SK-N-SH (cell line): ENCODE measurements at regions not wholly inside any gene's neighbourhood (a gene's known extent, or its start where the extent isn't known, plus 50 kb on each side); places are given as distances from the start of the nearest gene placed in this dataset.

Experiments
- CTCF ChIA-PET: fragments of 300-600, 350-600 bp; formaldehyde crosslinking; extraction: SDS; loops from one replicate; lab custom pipeline; 2021; lab: Yijun Ruan, JAX
- POLR2A ChIA-PET: fragments of 350-600 bp; sonication (Branson Sonifier 250); formaldehyde crosslinking; extraction: SDS; loops from one replicate; lab custom pipeline; 2020; ENCODE audit warnings: antibody characterized with exemption, inconsistent platforms; lab: Yijun Ruan, JAX
- DNase-seq: peaks from one replicate; pipeline ENCODE4 v3.0.0; 2012
- H2AFZ ChIP-seq: fragments of 200-600 bp; sonication (generic); 2 replicates; pipeline ENCODE4 v1.8.1; 2016; ENCODE audit warnings: antibody characterized with exemption, mild to moderate bottlenecking, low read depth
- H3F3A ChIP-seq: fragments of 200-600 bp; sonication (generic); replicated peaks from 2 replicates; pipeline ENCODE3; 2016; ENCODE audit warnings: antibody characterized with exemption, mild to moderate bottlenecking; ENCODE audit not compliant: insufficient read depth
- H3K27ac ChIP-seq, 2 experiments: fragments of 200-500 bp in 1 of 2; fragments of 200-600 bp in 1 of 2; sonication (Bioruptor generic) in 1 of 2; sonication (generic), shearing (Covaris generic) in 1 of 2; 2 replicates each; pipeline versions ENCODE4 v1.5.1 to v1.6.1; 2014 to 2016; ENCODE audit warnings: low read depth in 2 of 2, inconsistent platforms in 1 of 2, low read length in 1 of 2, mild to moderate bottlenecking in 1 of 2, mixed read lengths in 1 of 2
- H3K27me3 ChIP-seq: fragments of 200-600 bp; sonication (generic), shearing (Covaris generic); 2 replicates; pipeline ENCODE4 v1.6.1; 2016; ENCODE audit warnings: mixed run types; ENCODE audit not compliant: insufficient read depth
- H3K36me3 ChIP-seq, 2 experiments: fragments of 200-500 bp in 1 of 2; fragments of 200-600 bp in 1 of 2; sonication (Bioruptor generic) in 1 of 2; sonication (generic) in 1 of 2; replicated peaks in 1 of 2; 2 replicates each; pipeline versions ENCODE3 to v1.5.1; 2014 to 2016; ENCODE audit warnings: low read length in 1 of 2, mild to moderate bottlenecking in 1 of 2; ENCODE audit not compliant: insufficient read depth in 2 of 2, control insufficient read depth in 1 of 2
- H3K4me1 ChIP-seq, 2 experiments: fragments of 200-500 bp in 1 of 2; fragments of 200-600 bp in 1 of 2; sonication (Bioruptor generic) in 1 of 2; sonication (generic), shearing (Covaris generic) in 1 of 2; 2 replicates each; pipeline versions ENCODE4 v1.5.1 to v1.6.1; 2014 to 2016; ENCODE audit warnings: low read depth in 1 of 2, low read length in 1 of 2, mixed run types in 1 of 2; ENCODE audit not compliant: insufficient read depth in 2 of 2, control insufficient read depth in 1 of 2
- H3K4me2 ChIP-seq: fragments of 200-600 bp; sonication (generic), shearing (Covaris generic); 2 replicates; pipeline ENCODE4 v1.6.1; 2017; ENCODE audit warnings: mixed run types
- H3K4me3 ChIP-seq, 2 experiments: fragments of 200-500 bp in 1 of 2; fragments of 200-600 bp in 1 of 2; sonication (Bioruptor generic) in 1 of 2; sonication (generic), shearing (Covaris generic) in 1 of 2; 2 replicates each; pipeline versions ENCODE4 v1.5.1 to v1.8.1; 2014 to 2016; ENCODE audit warnings: low read depth in 2 of 2, inconsistent platforms in 1 of 2, low read length in 1 of 2, mild to moderate bottlenecking in 1 of 2, mixed read lengths in 1 of 2, moderate library complexity in 1 of 2
- H3K79me2 ChIP-seq: fragments of 200-600 bp; sonication (generic); 2 replicates; pipeline ENCODE4 v1.8.1; 2017; ENCODE audit warnings: mild to moderate bottlenecking; ENCODE audit not compliant: insufficient read depth
- H3K9ac ChIP-seq: fragments of 200-600 bp; sonication (generic); 2 replicates; pipeline ENCODE4 v1.6.1; 2017; ENCODE audit warnings: mixed run types
- H3K9me2 ChIP-seq: fragments of 200-600 bp; sonication (generic); 2 replicates; pipeline ENCODE4 v1.6.1; 2017; ENCODE audit warnings: mixed run types
- H3K9me3 ChIP-seq: fragments of 200-600 bp; sonication (generic); 2 replicates; pipeline ENCODE4 v1.6.1; 2017; ENCODE audit warnings: mixed run types, mild to moderate bottlenecking, moderate library complexity
- H4K20me1 ChIP-seq: fragments of 200-600 bp; sonication (generic); 2 replicates; pipeline ENCODE4 v1.6.1; 2017; ENCODE audit warnings: mild to moderate bottlenecking, mixed run types; ENCODE audit not compliant: insufficient read depth
- CTCF ChIP-seq: fragments of 200-600 bp; sonication (generic); IDR thresholded peaks from 2 replicates; pipeline ENCODE4 v1.6.1; 2017; ENCODE audit warnings: antibody characterized with exemption, mild to moderate bottlenecking, moderate library complexity
- ELF1 ChIP-seq: IDR thresholded peaks from 2 replicates; pipeline ENCODE4 v1.4.0; 2012
- EZH2phosphoT487 ChIP-seq: fragments of 200-600 bp; sonication (generic); IDR thresholded peaks from 2 replicates; pipeline ENCODE4 v1.6.1; 2017; ENCODE audit warnings: low read depth, mixed run types, mild to moderate bottlenecking, antibody characterized with exemption, moderate library complexity, borderline replicate concordance
- FOXJ3 ChIP-seq: sonication (generic); formaldehyde crosslinking; IDR thresholded peaks from 2 replicates; pipeline ENCODE4 v1.5.1; 2020; ENCODE audit warnings: mild to moderate bottlenecking, missing genetic modification reagents
- GABPA ChIP-seq: IDR thresholded peaks from 2 replicates; pipeline ENCODE4 v1.4.0; 2012; ENCODE audit warnings: low read depth, mild to moderate bottlenecking
- GATA2 ChIP-seq: sonication (generic); formaldehyde crosslinking; IDR thresholded peaks from 2 replicates; pipeline ENCODE4 v1.5.0; 2020; ENCODE audit warnings: mild to moderate bottlenecking, missing genetic modification reagents
- NFIC ChIP-seq: IDR thresholded peaks from 2 replicates; pipeline ENCODE4 v1.4.0; 2012; ENCODE audit warnings: borderline replicate concordance
- NRF1 ChIP-seq: IDR thresholded peaks from 2 replicates; pipeline ENCODE4 v1.6.1; 2012; ENCODE audit warnings: low read depth, mild to moderate bottlenecking, low read length
- POLR2AphosphoS5 ChIP-seq: IDR thresholded peaks from 2 replicates; pipeline ENCODE4 v1.6.1; 2012; ENCODE audit warnings: low read depth, low read length
- RAD21 ChIP-seq: IDR thresholded peaks from 2 replicates; pipeline ENCODE4 v1.6.1; 2012; ENCODE audit warnings: mild to moderate bottlenecking, low read length
- TCF12 ChIP-seq: IDR thresholded peaks from 2 replicates; pipeline ENCODE4 v1.4.0; 2012
- WGBS: methylation state at CpG from one replicate; pipeline ENCODE4 v1.1.6; 2017; ENCODE audit warnings: low lambda C conversion rate; 5-methylcytosine and 5-hydroxymethylcytosine counted together
- TF ChIP-seq, protein P1 (sequence below): IDR thresholded peaks from 2 replicates; pipeline ENCODE4 v1.4.0; 2012; ENCODE audit warnings: low read depth, borderline replicate concordance
- TF ChIP-seq, protein P2 (sequence below): IDR thresholded peaks from 2 replicates; pipeline ENCODE4 v1.6.1; 2012; ENCODE audit warnings: mild to moderate bottlenecking, low read depth, low read length, moderate library complexity

- 7% methylated on average over 4 of the region's 4 CpGs for WGBS
- Histone ChIP-seq H3K4me1 (no peaks in the 10 kb centered on the region), H3F3A (no peaks in the 10 kb centered on the region)
- TF ChIP-seq, protein P1, sequence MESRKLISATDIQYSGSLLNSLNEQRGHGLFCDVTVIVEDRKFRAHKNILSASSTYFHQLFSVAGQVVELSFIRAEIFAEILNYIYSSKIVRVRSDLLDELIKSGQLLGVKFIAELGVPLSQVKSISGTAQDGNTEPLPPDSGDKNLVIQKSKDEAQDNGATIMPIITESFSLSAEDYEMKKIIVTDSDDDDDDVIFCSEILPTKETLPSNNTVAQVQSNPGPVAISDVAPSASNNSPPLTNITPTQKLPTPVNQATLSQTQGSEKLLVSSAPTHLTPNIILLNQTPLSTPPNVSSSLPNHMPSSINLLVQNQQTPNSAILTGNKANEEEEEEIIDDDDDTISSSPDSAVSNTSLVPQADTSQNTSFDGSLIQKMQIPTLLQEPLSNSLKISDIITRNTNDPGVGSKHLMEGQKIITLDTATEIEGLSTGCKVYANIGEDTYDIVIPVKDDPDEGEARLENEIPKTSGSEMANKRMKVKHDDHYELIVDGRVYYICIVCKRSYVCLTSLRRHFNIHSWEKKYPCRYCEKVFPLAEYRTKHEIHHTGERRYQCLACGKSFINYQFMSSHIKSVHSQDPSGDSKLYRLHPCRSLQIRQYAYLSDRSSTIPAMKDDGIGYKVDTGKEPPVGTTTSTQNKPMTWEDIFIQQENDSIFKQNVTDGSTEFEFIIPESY: no peak
- TF ChIP-seq FOXJ3 (CRISPR knock-in tag): no peak
- TF ChIP-seq TCF12: no peak
- TF ChIP-seq POLR2AphosphoS5: no peak
- TF ChIP-seq RAD21: no peak
- no peak for TF ChIP-seq EZH2phosphoT487
- TF ChIP-seq NRF1: no peak
- no peak for TF ChIP-seq GABPA
- TF ChIP-seq ELF1: no peak
- no peak for TF ChIP-seq GATA2
- TF ChIP-seq, protein P2, sequence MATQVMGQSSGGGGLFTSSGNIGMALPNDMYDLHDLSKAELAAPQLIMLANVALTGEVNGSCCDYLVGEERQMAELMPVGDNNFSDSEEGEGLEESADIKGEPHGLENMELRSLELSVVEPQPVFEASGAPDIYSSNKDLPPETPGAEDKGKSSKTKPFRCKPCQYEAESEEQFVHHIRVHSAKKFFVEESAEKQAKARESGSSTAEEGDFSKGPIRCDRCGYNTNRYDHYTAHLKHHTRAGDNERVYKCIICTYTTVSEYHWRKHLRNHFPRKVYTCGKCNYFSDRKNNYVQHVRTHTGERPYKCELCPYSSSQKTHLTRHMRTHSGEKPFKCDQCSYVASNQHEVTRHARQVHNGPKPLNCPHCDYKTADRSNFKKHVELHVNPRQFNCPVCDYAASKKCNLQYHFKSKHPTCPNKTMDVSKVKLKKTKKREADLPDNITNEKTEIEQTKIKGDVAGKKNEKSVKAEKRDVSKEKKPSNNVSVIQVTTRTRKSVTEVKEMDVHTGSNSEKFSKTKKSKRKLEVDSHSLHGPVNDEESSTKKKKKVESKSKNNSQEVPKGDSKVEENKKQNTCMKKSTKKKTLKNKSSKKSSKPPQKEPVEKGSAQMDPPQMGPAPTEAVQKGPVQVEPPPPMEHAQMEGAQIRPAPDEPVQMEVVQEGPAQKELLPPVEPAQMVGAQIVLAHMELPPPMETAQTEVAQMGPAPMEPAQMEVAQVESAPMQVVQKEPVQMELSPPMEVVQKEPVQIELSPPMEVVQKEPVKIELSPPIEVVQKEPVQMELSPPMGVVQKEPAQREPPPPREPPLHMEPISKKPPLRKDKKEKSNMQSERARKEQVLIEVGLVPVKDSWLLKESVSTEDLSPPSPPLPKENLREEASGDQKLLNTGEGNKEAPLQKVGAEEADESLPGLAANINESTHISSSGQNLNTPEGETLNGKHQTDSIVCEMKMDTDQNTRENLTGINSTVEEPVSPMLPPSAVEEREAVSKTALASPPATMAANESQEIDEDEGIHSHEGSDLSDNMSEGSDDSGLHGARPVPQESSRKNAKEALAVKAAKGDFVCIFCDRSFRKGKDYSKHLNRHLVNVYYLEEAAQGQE: no peak
- TF ChIP-seq, all 33 proteins: peak for 0
- Histone ChIP-seq H3K9me3 (no peaks in the 10 kb centered on the region), H3K9me2 (no peaks in the 10 kb centered on the region), H3K27me3 (no peaks in the 10 kb centered on the region), H3K4me2 (no peak overlapping the region), H2AFZ (no peak overlapping the region), H4K20me1 (no peaks in the 10 kb centered on the region), H3K27ac (no peak overlapping the region), H3K79me2 (no peaks in the 10 kb centered on the region), H3K9ac (no peak overlapping the region), H3K36me3 (no peaks in the 10 kb centered on the region), H3K4me3 (no peak overlapping the region)
- no peak for DNase-seq
- ChIA-PET POLR2A (no interaction called here), CTCF (no interaction called here)
These were observed 527.6 kb upstream of the CDH18 start for GRCh38 chr5:20515606-20516005.

DNA sequence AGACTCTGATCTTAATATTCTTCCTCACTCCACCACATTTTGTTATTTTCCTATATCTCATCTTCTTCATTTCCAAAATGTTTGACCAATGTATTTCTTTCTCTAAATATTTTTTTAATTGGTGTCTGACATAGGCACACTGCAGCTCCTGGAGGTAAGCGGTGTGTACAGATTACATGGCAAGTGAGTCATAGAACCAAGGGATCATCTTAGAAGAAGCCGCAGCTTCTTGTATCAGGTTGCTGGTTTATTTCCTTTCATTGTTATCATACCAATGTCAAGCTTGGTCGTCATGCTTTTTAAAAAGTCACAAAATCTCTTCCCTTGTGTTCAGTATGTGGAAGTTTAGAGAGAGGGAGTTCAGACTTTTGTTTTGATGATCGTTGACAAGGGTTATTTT lies 526.1 kb upstream of the CDH18 start:
- Histone ChIP-seq H3K4me2 (no peak overlapping the region), H3K9ac (no peak overlapping the region), H3K27ac (no peak overlapping the region), H4K20me1 (no peaks in the 10 kb centered on the region), H3K27me3 (no peaks in the 10 kb centered on the region), H2AFZ (no peak overlapping the region), H3K4me1 (no peaks in the 10 kb centered on the region), H3K4me3 (no peak overlapping the region), H3K9me2 (no peaks in the 10 kb centered on the region), H3K36me3 (no peaks in the 10 kb centered on the region), H3K9me3 (no peaks in the 10 kb centered on the region), H3F3A (no peaks in the 10 kb centered on the region), H3K79me2 (no peaks in the 10 kb centered on the region)
- ChIA-PET CTCF (no interaction called here), POLR2A (no interaction called here)
- WGBS: 34% methylated on average over 4 of the region's 4 CpGs
- TF ChIP-seq CTCF: no peak
- no peak for TF ChIP-seq NFIC
- TF ChIP-seq FOXJ3 (CRISPR knock-in tag): no peak
- no peak for TF ChIP-seq NRF1
- DNase-seq: no peak
